ENCODE measurements at regions not wholly inside any gene's neighbourhood (a gene's known extent, or its start where the extent isn't known, plus 50 kb on each side); places are given as distances from the start of the nearest gene placed in this dataset.

GRCh38 chr13:74193391-74193790 lies 59.2 kb upstream of the KLF12 start:
- Histone ChIP-seq H3K9me3 (no peaks in the 10 kb centered on the region), H3K27me3 (no peaks in the 10 kb centered on the region), H3K4me1 (ENCODE audit: control insufficient read depth in 1 of 2, insufficient read depth in 1 of 2, low read depth in 1 of 2, low read length in 1 of 2) (no peaks in the 10 kb centered on the region), H3K4me3 (ENCODE audit: low read depth in 1 of 2, low read length in 1 of 2) (no peak overlapping the region), H3K27ac (no peak overlapping the region), H3K36me3 (no peaks in the 10 kb centered on the region)
- no peak for TF ChIP-seq CTCF (IDR thresholded peaks at IDR 0.05)

- Histone ChIP-seq H3K36me3 (no peaks in the 10 kb centered on the region), H3K4me1 (ENCODE audit: control insufficient read depth in 1 of 2, insufficient read depth in 1 of 2, low read depth in 1 of 2, low read length in 1 of 2) (no peaks in the 10 kb centered on the region)
- no peak for TF ChIP-seq CTCF (IDR thresholded peaks at IDR 0.05)
These were observed 57.2 kb upstream of the KLF12 start for GRCh38 chr13:74191410-74191809.

GRCh38 chr13:74190999-74191398 lies 56.8 kb upstream of the KLF12 start:
- H3K27ac ChIP-seq = no peak overlapping the region
- no peak for TF ChIP-seq CTCF (IDR thresholded peaks at IDR 0.05)
- no peaks in the 10 kb centered on the region for H3K27me3 ChIP-seq
- no peaks in the 10 kb centered on the region for H3K9me3 ChIP-seq
- H3K36me3 ChIP-seq = no peaks in the 10 kb centered on the region
- H3K4me3 ChIP-seq (ENCODE audit: low read depth in 1 of 2, low read length in 1 of 2) = no peak overlapping the region
- H3K4me1 ChIP-seq (ENCODE audit: control insufficient read depth in 1 of 2, insufficient read depth in 1 of 2, low read depth in 1 of 2, low read length in 1 of 2) = no peaks in the 10 kb centered on the region

More at GRCh38 chr13:74191410-74191809, 57.2 kb upstream of the KLF12 start:
- Histone ChIP-seq H3K4me3 (ENCODE audit: low read depth in 1 of 2, low read length in 1 of 2) (no peak overlapping the region), H3K9me3 (no peaks in the 10 kb centered on the region), H3K27ac (no peak overlapping the region), H3K27me3 (no peaks in the 10 kb centered on the region)

- TF ChIP-seq CTCF (IDR thresholded peaks at IDR 0.05) = no peak
- Histone ChIP-seq H3K36me3 (no peaks in the 10 kb centered on the region), H3K27me3 (no peaks in the 10 kb centered on the region), H3K4me1 (ENCODE audit: control insufficient read depth in 1 of 2, insufficient read depth in 1 of 2, low read depth in 1 of 2, low read length in 1 of 2) (no peaks in the 10 kb centered on the region), H3K27ac (no peak overlapping the region), H3K4me3 (ENCODE audit: low read depth in 1 of 2, low read length in 1 of 2) (no peak overlapping the region), H3K9me3 (no peaks in the 10 kb centered on the region)
These were observed 53.4 kb upstream of the KLF12 start for GRCh38 chr13:74187564-74187963.

- Histone ChIP-seq H3K4me1 (ENCODE audit: control insufficient read depth in 1 of 2, insufficient read depth in 1 of 2, low read depth in 1 of 2, low read length in 1 of 2) (no peaks in the 10 kb centered on the region), H3K27me3 (no peaks in the 10 kb centered on the region), H3K4me3 (ENCODE audit: low read depth in 1 of 2, low read length in 1 of 2) (no peak overlapping the region), H3K36me3 (no peaks in the 10 kb centered on the region), H3K27ac (no peak overlapping the region), H3K9me3 (no peaks in the 10 kb centered on the region)
- no peak for TF ChIP-seq CTCF (IDR thresholded peaks at IDR 0.05)
These were observed 50.1 kb upstream of the KLF12 start for GRCh38 chr13:74184283-74184682.
